Superior temporal gyrus (tissue), 1 donor: ENCODE measurements at regions not wholly inside any gene's neighbourhood (a gene's known extent, or its start where the extent isn't known, plus 50 kb on each side); places are given as distances from the start of the nearest gene placed in this dataset.
"Not testable (repeated sequence)": the region's sequence is repeated elsewhere in the genome, so short reads cannot be mapped to it uniquely, and the experiment has no call there.

Experiments used
- DNase-seq: peaks from one replicate; pipeline ENCODE4 v3.0.0-alpha.2; 2016; ENCODE audit errors: extremely low spot score

DNA sequence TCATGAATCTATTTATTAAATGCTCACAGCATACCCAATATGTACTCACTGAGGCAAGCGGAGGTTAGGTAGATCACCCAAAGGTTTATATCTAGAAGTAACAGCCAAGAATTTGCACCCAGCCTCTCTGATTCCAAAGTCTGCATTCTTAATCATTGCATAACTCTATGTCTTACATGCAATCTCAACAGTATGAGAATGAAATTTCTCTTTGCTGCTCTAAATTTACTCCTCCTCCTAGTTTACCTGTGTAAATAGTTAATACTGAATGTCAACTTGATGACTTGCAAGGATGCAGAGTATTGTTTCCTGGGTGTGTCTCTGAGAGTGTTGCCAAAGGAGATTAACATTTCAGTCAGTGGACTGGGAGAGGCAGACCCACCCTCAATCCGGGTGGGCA, 840.6 kb downstream of the BRINP3 start:
- no peak for DNase-seq

DNA sequence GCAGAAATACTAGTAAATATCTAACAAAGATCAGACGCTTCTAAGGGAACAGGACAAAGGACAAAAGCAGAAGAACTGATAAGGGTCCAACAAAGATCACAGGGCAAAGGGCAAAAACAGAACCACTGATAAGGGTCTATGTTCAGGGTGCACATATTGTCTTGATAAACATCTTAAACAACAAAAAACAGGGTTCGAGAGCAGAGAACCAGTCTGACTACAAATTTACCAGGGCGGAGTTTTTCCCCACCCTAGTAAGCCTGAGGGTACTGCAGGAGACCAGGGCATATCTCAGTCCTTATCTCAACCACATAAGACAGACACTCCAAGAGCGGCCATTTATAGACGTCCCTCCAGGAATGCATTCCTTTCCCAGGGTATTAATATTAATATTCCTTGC, 833.5 kb downstream of the BRINP3 start:
- DNase-seq = not testable (repeated sequence)

DNA sequence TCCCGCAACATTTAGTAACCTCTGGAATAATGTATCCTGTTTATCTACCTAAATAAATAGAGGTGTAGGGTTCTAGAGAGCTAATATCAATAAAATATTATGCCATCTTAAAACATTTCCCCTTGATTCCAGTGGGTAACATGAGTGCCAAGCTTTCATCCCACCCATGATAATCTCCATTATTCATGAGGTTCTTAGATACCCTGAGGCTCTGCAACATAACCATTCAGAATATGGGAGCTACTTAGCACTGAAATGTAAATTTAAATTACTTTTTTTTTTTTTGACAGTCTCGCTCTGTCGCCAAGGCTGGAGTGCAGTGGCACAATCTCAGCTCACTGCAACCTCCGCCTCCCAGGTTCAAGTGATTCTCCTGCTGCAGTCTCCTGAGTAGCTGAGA, 832.7 kb downstream of the BRINP3 start:
- no peak for DNase-seq

DNA sequence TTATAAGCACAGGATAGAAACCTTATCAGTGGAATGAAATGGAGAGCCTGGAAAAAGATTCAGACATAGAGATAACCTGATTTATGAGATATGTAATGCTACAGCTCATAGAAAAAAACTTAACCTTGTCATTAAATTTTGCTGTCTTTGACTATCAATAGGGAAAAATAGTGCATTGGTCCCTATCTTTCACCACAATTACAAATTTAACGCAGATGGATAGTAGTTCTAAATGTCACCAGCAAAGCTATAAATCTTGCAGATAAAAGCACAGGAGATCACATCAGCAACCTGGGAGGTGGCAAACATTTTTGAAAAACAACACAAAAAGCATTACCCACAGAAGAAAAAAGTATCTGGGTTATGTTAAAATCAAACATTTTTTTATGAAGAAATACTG, 831.6 kb downstream of the BRINP3 start:
- DNase-seq = no peak

DNA sequence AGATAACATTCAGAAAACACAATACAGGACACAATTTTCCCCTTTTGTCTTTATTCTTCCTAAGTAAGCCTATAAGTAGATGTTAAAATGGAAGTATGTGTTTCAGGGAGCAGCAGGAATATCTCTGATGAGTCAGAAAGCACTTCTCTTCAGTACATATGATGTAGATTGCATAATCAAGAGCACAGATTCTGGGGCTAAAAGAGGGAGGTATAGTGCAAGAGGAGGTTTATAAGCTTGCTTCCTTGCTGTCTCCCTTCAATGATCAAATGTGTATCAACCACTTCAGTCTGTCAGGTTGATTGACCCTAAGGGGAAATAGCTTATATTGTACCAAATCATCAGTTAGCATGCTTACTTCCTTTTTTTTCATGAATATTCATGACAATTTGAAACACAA, 822.8 kb downstream of the BRINP3 start:
- no peak for DNase-seq

DNA sequence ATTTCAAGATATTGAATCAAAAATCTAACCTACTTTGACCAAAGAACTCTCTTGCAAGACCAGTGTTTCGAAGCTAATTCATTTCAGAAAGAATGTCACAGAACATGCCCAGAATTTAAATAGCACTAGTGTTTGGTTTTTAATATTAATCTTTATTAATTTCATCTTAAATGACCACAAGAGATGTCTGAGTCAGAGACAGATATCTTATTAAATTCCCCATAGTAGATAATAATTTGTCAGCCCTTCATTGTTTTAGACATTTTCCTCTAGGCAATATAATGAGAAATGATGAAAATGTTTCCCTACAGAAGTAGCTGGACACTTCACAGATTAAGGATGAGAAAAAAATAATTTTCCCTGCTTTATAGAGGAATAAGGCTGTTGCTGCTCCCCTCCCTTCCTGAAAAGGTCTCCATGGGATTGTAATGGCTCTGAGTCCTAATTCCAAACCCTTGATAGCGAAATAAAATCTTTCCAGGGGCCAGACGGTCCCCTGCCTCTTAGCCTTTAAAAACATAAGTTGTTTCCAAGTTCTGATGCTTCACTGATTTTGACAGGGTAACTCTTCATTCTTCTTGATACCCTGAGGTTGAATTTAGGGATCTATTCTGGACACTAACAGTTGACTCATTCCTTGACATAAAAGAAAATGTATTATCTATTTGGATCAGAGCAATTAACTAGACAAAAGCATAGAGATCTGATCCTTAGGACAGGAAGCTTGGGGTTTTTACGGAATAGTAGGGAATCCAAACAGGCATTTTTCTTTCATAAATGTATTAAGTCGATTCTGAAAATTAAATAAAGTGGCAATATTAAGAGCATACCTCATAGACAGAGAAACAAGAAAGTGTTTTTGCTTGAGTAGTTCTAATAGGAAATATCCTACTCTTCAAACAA, 820.8 kb downstream of the BRINP3 start:
- DNase-seq = no peak

DNA sequence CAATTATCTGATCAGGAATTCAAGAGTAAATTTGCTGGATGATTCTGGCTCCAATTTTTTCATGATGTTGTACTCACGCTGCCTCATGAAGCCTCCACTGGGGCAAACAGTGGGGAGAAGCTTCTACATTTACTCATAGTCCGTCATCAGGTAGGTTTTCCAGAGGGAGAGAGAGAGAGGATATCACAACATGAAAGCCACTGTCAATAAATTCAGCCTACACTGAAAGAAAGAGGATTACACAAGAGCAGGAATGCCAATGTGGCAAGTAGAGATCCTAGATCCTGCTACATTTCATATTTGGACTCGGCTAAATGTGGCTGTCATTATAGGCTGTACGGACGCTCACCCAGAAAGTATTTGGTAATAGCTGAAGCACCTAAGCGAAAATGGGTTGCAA, 819.9 kb downstream of the BRINP3 start:
- DNase-seq = no peak

DNA sequence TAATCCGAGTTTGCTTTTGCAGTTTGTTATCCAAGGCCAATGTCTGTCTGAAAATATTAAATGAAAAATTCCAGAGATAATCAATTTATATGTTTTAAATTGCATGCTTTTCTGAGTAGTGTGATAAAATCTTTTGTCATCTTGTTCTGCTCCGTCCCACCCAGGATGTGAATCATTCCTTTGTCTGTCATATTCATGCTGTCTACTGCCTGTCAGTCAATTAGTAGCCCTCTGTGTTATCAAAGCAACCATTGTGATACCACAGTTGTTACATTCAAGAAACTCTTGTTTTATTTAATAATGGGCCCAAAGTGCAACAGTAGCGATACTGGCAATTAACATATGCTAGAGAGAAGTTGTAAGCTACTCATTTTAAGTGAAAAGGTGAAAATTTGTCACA, 819.3 kb downstream of the BRINP3 start:
- peak; percentile 60 for DNase-seq

DNA sequence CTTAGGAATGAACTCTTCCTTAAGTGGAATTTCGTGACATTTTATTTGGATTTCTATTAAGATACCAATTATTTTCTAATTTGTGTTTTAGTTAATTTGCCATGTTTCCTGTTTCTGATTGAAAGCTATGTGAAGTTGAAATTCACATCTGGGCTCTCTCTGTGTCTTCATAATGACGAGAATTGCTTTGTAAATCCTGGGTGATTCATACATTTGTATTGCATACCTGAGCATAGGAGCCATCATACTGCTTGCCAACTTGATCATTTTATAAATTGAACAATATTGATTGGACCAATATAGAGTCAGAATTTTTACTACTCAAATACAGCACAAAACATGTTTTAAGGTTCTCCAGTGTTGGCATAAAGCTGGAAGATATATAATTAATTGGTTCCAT, 817.9 kb downstream of the BRINP3 start:
- DNase-seq = no peak

DNA sequence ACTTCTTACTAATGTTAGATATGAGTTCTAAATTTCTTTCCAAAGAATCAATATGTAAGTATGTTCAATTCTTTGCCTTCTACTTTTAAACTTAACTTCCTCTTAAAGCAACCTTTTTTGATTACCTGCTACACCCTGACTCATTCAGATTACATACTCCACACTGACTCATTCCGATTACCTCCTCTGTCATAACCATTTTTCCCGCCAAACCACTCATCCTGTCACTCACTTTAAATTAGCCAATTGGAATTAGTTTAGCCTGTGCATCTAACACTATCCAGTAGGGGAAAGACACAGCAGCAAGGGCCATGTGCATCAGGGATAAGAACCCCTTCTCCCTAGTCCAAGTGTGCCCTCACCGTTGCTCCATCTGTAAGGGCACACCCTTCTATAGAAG, 815.5 kb downstream of the BRINP3 start:
- DNase-seq = no peak

DNA sequence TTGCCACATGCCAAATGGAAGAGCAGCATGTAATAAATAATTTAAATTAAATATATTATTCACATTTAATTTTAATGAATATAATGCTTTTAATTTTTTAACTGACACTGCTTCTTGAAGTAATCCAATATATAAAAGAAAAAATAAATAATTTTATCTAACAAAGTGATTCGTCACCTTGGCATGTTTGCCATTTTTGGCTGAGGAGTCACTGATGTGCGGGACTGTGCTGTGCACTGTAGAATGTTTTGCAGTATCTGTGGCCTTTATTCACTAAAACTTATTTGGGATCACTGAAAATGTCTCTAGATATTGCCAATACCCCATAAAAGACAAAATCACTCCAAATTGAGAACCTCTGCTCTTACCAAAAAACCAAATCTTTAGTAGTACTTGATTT, 807.8 kb downstream of the BRINP3 start:
- no peak for DNase-seq

DNA sequence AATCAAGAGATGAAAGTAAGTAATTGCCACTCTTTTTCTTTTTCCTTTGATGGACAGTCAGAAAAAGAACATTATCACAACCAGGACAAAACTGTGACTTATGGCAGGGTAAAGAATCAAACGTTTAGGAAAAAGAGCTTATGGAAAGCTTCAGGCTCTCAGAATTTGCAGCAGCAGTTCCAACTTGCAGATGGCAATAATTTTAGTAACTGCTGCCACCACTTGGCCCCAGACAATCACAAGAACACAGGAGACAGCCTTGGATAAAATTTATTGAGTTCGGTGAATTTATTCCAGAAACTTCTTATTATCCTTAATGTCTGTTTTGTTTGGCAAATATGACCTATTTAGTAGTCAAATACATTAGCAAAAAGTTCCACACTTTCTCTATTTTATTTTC, 804.4 kb downstream of the BRINP3 start:
- DNase-seq = peak; percentile 17

DNA sequence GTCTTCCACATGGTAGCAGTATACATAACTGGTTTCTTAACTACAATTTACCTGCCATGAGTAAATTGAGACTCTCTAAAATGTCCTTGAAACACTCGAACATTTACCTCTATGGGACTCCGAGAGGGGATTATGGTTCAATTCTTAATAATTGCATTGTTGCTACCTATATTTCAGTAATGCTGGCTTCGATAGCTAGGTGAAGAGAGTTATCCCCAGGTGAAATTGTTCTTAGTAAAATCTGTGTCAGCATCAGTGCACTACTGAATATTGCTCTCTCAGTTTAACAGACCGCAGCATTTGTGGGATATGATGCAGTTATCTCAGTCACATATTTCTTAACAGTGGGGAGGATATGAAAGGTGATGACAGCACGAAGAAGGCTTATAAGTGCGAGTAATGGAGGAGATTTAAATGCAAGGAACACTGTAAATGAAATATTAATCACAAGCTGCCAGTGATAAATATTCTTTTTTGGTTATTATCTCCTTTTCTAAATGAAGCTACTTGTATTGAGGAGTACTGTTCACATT, 801.9 kb downstream of the BRINP3 start:
- no peak for DNase-seq

DNA sequence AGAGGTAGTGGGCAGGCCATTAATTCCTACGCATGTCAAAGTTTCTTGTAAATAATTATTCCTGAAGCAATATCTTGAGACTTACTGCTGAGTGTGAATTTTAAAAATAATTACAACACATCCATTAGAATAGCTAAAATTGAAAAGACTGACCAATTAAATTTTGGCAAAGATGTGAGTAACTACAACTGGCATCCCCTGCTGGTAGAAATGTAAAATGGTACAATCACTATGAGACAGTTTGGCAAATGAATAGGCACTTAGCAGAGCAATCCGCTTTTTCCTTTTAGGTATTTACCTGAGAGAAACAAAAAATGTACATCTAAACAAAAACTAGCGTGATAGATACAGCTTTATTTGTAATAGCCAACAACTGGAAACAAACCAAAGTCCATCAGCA, 798.9 kb downstream of the BRINP3 start:
- DNase-seq = no peak

DNA sequence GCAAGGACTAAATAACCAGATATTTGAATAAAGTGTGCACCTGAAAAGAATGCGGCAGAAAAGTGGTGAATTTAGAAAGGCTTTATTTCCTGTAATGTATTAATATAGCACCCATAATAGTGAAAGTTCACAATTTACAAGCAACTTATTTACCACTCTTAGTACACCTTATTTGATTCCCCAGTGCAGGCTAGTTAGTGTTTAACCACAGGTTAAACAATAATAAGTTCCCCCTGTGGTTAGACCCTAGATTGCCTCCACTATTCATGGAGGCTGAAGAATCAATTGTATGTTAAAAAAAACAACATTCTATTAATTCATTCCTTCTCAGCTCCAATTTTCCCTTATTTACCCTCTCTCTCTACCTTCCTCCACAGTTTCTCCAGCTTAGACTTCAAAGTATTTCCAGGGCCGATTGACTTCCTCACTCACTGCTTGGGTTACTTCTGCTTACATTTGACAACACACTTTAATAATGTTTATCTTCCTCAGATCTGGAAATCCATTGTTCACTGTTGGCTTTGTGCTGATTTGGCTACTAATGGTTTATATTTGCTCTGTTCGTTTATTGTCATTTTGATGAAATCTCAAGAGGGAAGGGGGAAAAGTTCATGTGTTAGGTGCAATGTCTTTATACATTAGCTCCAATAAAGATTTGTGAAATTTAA, 796.3 kb downstream of the BRINP3 start:
- no peak for DNase-seq

DNA sequence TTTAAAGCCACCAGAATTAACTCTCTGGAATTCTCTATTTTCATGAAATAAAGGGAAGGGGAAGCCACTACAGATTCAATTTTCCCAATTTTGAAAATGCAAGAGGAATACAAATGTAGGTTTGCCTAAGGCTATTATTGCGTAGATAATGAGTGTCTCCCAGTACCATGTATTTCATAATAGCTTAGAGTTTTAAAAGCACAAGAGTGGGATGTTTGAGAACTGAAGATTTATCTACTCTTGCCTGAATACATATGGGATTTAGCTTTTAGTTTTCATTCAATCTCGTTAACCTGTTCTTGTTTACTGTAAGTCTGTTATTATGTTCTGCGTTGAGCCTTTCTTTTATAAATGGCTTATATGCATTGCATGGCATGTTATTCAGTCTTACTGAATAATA, 795.1 kb downstream of the BRINP3 start:
- DNase-seq = no peak

DNA sequence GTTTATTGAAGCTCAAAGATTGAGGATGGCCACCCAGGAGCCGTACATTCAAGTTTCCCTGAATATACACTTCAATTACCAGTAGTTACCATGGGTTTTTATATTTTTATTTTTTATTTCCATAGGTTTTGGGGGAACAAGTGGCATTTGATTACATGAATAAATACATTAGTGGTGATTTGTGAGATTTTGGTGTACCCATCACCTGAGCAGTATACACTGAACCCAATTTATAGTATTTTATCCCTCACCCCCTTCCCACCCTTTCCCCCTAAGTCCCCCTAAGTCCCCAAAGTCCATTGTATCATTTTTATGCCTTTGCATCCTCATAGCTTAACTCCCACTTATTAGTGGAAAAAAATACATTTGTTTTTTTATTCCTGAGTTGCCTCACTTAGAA, 791.4 kb downstream of the BRINP3 start:
- no peak for DNase-seq

DNA sequence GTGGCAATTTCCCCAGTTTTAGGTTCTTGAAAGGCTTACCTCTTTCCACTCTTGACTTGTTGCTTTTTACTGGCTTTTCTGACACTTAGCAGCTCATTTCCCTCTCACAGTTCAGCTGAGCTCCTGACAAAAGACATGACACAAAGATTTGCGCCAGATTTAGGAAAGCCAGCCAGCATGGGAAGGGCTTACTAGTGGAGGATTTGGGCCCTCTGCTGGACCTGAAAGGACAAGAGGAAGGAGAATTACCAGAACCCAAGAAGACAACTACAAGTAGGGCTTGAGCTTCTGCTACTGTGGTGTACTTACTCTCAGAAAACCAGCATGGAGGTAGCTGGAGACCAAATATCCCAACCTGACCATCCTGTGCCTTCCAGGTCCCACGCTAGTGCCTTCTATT, 784.5 kb downstream of the BRINP3 start:
- DNase-seq = no peak

DNA sequence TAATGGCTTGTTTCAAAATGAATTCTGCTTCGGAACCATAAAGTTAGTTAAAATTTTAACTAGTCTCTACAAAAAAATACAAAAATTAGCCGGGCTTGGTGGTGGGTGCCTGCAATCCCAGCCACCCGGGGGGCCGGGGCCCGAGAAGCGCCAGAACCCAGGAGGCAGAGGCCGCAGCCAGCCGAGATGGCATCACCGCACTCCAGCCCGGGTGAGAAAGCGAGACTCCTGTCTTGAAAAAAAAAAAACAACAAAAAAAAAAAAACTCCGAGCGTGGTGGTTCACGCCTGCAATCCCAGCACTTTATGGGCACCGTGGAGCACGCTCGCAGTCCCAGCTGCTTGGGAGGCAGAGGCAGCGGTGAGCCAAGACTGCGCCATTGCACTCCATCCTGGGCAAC, 781.4 kb downstream of the BRINP3 start:
- no peak for DNase-seq

DNA sequence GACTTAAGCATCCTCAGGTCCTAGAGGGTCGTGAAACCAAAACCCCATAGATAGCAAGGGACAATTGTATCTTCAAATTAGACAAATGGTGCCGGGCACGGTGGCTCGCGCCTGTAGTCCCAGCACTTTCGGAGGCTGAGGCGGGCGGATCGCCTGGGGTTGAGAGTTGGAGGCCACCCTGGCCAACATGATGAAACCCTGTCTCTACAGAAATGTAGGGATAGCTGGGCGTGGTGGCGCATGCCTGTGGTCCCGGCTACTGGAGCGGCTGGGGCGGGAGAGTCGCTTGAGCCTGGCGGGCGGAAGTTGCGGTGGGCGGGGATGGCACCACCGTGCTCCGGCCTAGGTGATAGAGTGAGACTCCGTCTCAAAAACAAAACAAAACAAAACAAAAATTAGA, 780.6 kb downstream of the BRINP3 start:
- DNase-seq = no peak

DNA sequence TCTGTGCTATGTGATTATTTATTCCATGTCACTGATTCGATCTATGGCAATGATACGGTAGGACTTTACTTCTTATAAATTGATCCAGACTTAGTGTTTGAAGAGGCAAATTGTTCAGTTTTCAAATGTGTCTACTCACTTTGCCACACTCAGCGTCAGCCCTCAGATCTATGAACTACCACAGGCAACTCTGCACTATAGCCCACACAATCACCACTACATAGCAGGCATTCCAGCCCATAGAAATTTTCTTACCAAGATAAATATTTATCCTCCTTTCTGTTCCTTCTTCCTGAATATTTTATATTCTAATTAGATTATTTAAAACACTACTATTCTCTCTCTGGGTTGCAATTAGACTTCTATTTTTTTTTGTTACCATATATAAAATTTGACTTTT, 776.1 kb downstream of the BRINP3 start:
- DNase-seq = no peak

DNA sequence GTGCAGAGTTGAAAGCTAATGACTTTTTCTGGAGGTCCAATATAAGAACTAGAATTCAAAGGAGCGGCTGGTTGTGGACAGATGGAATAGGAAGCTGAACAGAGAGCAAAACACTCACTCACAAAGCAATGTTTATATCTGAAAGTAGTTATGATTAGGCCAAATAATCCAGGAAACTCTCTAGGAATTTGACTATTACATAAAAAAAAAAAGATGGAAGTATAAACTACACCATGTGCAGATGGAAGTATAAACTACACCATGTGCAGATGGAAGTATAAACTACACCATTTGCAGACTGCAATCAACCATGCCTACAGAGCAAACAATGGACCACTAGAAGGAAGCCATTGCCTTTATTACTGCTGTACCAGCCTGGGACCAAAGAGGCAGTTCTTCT, 771.1 kb downstream of the BRINP3 start:
- DNase-seq = no peak

DNA sequence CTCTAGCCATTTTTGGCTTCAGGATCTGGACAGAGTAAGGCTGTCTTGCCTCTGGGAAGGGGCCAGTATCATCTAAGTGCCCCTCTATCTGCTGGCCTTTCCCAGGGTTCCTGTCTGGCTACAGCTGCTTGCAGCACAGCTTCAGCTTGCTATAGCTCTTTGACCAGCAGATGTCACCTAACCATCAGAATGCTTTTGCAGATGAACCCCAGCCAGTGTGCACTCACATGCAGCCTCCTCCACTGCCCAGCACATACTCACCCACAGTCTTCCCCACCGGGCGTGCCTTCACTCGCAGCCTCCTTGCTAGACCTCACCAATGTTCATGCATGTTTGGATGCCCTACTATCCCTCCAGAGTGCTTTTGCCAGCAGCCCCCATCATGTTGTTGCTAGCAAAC, 769.0 kb downstream of the BRINP3 start:
- DNase-seq = no peak
